NCI-H128 (cell line): ENCODE measurements at regions not wholly inside any gene's neighbourhood (a gene's known extent, or its start where the extent isn't known, plus 50 kb on each side); places are given as distances from the start of the nearest gene placed in this dataset.
"Not testable (repeated sequence)": the region's sequence is repeated elsewhere in the genome, so short reads cannot be mapped to it uniquely, and the experiment has no call there.

Source experiments
- DNase-seq: peaks from one replicate; lab custom pipeline; 2025; ENCODE audit not compliant: unreplicated experiment; lab: John Stamatoyannopoulos, UW

DNA sequence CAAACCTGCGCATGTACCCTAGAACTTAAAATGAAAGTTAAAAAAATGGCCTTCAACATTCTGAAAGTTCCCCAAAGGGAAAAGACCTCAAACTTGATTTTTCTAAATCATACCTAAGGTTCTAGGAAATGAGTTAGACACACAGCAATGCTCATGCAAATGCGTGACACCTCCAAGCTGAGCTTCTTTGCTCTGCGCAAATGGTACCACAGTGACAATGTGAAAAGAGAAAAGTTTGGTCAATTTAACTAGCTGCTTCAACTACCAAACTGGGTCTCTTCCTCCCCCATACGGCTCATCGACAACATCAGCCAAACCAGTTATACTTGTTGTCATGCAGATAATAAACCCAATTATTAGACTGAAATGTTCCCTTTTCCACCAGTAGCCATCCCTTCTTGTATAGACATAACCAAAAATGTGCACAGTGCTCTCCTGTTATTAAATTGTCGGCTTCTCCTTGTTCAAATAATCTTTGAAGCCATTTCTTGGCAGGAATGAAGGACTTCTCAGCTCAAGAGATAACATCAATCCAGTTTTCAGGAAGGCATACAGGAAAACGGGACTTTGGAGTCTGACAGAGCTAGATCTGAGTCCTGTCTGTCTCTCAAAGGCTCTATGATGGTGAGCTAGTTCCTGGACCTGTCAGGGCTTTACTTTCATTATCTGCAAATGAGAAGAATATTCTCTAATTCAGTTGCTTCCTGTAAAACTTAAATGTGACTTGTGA lies 185.6 kb upstream of the NR3C1 start:
- no peak for DNase-seq

DNA sequence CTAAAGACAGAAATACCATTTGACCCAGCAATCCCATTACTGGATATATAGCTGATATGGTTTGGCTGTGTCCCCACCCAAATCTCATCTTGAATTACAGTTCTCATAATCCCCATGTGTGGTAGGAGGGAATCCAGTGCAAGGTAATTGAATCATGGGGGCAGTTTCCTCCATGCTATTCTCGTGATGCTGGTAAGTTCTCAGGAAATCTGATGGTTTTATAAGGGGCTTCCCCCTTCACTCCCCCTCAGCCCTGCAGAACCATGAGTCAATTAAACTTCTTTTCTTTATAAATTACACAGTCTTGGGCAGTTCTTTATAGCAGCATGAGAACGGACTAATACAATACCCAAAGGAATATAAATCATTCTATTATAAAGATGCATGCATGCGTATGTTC lies 184.6 kb upstream of the NR3C1 start:
- not testable (repeated sequence) for DNase-seq

DNA sequence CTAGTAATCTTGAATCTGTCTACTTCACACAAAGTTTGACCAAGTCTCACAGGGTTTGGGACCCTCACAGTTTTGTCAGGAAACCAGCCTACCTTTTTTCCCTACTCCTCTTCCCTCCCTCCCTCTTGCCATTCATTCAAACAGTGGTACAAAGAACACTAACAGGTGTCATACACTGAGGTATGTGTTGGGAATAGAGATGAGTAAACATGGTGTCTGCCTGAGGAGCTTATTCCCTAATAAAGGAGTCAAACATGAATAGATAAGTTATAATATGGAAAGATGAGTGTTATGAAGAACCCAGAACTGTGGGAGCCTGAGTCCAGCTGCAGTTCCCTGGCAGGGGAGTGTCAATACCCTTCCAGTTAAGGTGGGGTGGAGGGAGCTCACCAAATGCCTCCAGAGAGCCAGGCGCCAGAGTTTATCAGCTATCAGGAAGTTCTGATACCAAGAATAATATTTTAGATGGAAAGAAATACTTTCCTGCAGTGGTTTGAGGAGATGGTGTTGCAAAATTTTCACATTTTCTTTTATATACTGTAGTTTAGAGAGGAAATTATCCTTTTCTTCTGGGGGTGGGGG lies 183.4 kb upstream of the NR3C1 start:
- DNase-seq: no peak

DNA sequence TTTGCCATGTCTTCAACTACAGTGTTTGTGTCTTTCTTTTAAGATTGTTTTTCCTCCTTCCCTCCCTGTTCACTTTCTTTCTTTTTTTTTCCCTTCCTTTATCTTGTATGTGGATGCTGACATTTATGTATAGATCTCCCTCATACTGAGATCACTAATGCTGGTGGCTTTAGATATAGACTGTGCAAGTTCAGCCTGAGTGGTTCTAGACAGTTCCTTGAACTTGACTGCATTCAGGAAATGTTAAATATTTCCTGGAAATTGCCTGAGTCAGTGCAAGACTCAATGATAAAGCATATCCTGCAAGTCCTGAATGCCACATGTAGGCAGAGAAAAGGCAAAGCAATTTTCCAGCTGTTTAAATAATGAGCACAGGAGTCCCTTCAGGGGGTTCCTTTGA lies 182.5 kb upstream of the NR3C1 start:
- no peak for DNase-seq

DNA sequence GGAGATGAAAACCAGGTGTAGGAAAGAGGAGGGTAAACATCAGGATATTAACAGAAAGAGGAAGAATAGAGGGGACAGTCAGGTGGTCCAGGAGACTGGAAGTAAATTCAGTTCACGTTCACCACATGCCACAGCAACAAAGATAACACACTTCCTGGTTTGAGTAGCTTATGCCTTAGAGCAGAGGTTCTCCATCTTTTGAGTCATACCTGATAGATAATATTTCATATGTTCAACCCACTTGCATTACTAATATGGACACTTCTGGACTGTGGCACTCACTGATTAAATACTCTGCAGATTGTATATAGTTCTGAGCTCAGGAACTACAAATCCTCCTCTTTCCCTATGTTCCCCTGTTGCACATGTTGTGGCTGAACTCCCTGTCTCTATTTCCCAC lies 179.9 kb upstream of the NR3C1 start:
- no peak for DNase-seq

DNA sequence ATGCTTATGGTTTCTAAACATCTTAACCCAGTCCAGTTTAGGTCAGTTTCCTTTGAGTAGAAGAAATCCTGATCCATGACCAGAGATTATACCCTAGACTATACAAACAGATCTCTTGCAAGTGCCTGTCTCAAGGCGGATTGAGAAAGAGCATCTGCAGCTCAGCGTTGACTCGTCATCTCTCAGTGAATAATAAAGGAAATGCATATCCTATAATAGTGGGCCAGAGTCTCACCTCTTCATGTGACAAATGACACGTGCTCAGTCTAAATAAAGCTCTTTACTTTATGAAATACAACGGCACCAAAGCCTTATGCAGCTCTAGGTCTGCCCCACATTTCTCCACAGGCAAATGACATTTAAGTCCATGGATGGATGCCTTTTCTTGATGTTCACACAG lies 179.4 kb upstream of the NR3C1 start:
- no peak for DNase-seq

DNA sequence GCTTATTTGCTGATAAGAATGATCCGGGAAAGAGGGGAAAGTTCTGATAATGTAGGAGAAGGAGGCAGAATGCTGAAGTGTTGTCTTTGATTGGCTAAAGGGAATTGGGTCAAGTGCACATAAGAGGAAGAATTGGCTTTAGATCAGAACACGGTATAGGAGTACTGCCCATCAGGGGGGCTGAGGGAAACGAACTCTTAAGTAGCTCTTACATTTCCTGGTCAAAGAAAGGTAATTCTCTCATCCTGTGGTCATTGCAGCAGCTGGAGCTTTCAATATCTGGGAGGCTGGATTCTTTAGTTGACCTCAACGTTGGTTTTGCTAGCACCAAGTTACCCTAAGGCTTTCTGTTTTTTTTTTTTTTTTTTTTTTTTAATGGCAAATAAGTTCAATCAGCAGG lies 178.7 kb upstream of the NR3C1 start:
- DNase-seq: no peak

DNA sequence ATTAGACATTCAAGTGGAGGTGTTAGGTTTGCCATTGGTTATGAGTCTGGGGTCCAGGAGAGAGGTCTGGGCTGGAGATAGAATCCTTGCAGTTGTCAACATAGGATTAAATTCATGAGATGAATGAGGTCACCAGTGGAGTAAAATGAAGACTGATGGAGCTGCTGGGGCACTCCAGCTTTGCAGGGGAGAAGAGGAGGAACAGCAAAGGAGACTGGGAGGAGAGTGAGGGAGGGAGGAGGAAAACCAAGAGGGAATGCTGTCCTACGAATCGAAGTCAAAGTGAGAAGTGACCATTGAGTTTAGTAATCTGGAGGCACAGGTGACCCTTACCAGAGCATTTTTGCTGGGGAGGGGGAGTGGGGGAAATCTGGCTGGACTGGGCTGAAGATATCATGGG lies 178.2 kb upstream of the NR3C1 start:
- DNase-seq: no peak

DNA sequence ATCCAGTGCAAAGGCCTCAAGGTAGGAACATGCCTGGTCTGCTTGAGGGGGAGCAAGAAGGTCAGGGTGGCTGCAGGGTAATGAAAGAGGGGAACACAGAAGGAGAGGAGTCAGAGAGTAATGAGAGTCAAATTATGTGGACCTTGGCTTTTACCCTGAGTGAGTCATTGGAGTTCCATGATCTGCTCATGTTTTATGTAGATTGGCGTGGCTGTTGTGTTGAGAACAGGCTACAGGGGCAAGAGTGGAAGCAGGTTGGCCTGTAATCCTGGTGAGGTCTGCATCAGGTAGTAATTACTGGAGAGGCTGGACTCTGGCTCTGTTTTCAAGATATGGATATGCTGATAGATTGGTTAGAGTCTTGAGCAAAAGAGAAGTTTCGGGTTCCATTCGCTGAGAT lies 177.7 kb upstream of the NR3C1 start:
- DNase-seq: no peak

DNA sequence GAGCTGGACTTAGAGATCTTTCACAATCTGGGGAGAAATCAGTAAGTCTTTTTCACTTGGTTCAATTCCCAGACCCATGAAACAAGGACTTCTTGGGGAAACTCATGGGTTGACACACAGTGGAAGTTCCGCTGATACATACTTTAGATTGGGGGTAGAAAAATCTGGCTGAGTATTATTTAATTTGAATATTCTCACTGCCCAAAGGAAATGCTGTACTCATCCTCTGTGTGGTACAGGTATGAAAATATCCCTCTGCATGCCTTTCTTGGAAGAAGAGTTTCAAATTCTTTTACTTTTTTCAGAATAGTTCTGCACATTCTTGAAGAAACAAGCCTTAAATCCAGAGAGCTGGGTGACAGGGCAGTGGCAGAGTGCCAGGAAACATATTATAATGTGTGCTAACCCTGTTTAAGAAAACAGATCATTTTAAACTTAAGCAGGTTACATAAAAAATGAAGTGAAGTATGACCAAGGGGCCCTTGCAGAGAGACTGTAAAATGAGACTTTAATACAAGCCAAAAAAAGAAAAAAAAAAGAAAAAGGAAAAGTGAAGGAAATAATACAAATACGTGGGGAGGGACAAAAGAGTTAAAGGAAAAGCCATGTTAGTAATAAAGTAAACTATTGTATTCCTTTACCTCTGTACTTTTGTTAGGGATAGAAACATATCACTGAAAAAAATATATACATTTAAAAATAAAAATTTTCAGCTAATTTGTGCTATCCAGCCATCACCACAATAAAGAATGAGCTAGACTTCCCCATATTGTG lies 173.4 kb upstream of the NR3C1 start:
- no peak for DNase-seq

DNA sequence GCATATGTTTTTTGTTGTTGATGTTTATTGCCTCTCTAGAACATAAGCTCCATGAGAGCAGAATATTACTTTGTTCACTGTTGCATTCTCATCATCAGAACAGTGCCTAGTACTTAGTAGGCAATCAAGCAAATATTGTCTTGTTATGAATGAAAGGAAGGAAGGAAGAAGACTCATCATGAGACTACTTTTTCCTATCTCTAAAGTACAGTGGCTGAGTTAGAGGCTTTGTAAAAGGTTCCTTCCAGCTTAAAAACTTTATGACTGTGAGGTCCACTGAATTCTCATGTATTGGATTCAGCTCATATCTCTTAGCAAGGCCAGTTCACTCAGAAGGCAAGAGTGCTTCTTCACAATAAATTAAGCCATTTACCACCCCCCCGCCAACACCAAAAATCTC lies 171.8 kb upstream of the NR3C1 start:
- no peak for DNase-seq

DNA sequence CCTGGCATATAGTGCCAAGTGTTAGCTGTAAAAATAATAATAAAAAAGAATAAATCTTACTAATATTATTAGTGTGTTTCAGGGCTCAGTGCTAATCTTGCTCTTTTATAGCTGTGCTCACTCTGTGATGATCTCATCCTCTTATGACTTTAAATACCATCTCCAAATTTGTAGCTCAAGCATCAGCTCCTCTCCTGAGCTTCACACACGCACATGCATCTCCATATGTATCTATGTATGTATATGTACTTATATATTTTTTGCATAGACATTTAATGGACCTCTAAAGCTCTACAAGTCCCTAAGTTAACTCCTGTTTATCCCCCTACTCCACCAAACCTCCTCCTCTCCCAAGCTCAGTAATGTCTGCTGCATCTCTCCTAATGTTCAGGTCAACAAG lies 170.8 kb upstream of the NR3C1 start:
- no peak for DNase-seq

DNA sequence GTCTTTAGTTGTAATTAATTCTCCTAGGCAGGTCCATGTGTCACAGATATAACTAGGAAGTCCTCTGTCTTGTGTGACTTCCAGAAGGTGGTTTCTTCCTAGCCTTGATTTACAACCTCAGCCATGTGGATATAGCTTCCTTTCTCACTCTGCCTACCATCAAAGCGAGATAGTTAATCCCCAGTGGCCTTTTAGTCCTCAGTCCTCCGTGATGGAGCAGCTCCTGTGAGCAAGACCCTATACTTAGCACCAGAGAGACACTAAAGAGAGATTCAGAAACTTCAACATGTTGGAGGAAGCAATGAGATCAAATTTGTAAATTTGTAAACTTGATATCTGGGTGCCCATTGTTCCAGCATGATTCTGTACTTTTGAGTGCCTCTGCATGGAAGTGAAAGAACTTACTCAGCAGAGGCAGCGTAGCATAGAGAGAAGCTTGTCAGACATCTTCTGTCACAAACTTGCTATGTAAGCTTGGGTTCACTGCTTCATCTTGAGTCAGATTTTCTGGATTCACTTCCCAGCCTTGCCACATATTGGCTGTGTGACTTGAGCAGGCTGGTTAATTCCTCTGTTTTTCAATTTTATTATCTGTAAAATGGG lies 170.2 kb upstream of the NR3C1 start:
- no peak for DNase-seq

DNA sequence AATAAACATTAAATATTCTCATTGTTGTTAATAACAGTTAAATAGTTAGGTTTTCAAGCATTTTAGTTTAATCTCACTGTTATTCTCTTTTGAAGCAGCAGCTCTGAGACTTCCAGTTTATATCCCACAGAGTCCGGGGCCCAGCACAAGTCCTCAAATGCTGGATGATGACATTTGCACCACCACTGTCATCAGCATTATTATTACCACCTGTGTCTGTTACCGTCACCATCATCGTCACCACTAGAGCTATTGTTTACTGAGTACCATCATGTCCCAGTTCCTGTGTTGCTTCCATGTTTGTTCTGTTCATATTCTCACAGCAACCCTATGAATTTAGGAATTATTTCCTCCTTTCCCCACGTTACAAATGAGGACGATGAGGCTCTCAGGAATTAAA lies 169.2 kb upstream of the NR3C1 start:
- DNase-seq: no peak

DNA sequence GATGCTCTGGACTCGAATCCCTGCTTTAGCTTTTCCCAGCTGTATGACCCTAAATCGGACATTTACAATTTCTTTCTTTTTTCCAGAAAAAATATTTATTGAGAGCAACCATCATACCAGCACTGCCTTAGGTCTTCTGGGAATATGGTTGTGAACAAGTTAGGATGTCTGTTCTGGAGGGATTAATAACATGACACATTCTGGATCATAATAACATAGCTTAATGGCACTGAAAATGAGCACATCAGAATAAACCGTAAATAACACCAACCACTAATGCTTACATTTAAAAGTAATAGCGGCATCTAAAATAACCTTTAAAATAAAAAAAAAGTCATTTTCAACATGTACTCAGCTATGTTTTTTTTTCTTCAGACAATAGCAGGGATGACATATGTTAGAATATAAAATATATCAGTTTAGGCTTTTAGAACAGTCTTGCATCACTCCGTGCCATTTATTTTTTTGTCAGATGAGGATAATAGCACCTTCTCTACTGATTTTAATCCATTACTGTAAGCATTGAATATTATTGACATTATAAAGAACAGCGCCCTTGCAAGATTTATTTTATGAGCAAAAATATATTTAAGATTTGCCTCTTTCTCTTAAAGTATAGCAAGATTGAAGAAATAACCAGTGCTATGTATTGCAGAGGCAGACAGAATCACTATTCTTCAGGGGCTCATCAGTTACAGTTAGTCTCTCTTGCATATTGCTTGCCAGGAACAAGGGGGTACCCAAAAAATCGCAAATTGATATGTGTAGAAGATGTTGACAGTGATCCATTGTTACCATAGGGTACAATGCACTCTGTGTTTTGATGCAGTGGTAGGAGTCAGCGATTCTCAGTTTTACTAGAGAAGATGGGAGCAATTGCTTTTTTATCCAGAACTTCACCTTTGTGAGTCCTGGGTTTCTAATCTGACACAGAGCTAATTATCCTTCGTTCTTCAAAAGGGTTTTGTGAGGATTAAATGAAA lies 168.4 kb upstream of the NR3C1 start:
- DNase-seq: no peak

DNA sequence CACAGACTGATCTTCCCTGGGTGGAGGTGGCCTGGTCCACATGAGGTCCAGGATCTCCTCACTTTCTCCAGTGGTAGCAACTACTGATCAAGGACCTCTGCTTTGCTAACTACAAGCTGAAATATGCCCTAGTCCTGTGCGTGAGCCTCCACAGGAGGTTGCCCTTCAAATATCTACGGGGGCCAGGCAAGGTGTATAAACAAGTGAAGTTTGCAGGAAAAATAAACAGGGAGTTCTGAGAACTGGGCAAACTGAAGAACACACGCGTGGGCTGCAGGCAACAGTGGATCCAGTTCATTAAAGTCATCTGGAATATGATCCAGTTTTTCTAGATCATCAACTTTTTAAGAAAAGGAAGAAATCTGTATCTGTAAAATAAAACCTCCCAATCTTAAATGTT lies 167.5 kb upstream of the NR3C1 start:
- DNase-seq: no peak

DNA sequence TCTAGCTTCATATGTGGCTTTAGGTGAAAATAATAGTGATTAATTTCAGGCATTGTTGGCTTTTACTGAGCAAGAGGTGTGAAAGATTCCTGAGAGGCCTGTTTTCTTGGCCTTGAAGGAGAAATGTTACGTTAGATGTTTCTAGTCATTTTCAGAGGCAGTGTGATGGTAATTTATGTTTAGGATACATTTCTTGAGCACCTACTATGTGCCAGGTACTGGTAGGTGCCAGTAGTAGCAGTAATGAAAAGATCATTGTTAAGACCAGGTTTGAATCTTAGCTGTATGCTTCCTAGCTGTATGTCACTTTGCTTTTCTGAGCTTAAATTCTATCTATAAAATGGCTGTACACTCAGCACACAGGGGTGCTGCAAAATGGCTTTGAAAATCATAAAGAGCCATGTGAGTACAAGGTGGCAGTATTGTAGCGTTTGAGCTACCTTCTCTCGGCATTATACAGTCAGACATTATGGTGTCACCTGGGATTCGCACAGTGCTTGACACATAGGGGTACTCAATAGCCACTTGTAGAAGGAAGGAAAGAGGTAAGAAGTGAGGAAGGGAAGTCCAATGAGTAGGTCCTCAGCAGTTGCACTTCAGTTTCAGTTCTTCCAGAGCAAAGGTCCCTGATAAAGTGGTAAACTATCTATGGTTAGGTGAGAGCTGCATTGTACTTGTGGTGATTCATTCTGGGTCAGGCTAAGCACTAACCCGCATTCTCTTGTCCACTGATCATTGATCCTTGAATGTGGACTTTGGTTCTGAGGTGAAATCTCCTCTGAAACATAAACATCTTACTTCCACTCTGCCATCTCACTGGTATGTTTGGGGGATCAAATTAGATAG lies 166.5 kb upstream of the NR3C1 start:
- no peak for DNase-seq

DNA sequence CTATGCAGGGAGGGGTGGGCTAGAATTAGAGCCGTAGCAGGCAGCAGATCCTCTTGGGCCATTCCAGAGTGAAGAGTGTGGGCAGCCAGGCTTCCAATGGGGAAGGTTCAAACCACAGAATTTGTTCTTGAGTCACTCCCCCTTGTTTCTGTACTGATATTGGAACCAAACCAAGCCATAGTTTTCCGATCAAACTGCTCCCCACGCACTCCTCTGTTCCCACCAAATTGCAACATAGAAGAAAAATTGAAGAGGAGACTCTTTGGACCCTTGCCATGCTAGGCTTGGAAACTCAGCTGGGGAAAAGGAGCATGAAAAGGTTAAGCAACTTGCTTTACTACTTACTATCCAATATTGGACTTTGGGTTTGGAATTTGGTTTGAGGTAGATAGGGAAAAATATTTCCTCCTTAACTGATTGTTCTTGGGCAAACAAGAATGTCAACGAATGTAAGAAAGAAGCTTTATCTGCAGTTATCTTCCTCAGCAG lies 165.8 kb upstream of the NR3C1 start:
- no peak for DNase-seq

DNA sequence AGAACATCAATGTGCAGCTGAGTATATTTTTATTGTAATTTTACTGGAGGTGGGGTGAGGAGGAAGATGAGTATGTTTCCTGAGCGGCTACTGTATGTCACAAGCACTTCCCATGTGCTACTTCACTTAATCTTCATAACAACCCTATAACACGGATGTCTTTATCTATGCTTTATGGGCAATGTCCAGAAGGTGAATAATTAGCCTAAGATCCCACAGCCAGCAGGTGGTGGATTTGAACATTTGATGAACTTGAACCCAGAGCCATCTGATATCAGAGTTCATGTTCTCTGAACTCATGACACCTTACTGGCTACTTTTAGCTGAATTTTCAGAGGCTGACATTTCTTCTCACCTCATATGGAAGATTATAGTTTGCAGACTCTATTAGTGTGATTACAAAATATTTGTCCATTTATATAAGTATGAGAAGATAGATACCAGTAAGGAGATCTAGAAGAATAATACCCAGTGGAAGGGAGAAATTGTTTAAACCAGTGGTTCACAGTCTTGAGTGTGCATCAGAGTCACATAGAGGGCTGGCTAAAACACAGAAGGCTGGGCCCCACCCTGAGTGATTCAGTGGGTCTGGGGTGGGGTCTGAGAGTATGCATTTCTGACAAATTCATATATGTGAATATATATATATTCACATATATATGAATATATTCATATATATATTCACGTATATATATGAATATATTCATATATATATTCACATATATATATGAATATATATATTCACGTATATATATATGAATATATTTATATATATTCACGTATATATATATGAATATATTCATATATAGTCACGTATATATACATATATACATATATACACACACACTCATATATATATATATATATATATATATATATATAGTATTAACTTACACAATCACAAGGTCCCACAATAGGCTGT lies 164.4 kb upstream of the NR3C1 start:
- DNase-seq: no peak
